Central memory CD8-positive, alpha-beta T cell (primary cell): ENCODE measurements at regions not wholly inside any gene's neighbourhood (a gene's known extent, or its start where the extent isn't known, plus 50 kb on each side); places are given as distances from the start of the nearest gene placed in this dataset.

Experiments used
- ATAC-seq: fragments of 150-1000 bp; cut with Tn5 transposase; replicated peaks from 2 replicates; pipeline ENCODE4 v1.10.0; 2022; ENCODE audit warnings: mild to moderate bottlenecking, moderate FRiP score, moderate number of reproducible peaks; ENCODE audit not compliant: poor library complexity, severe bottlenecking; ENCODE audit errors: extremely low read depth
- DNase-seq, 2 donors: peaks; one replicate each; pipeline ENCODE4 v3.0.0; 2021; ENCODE audit warnings: low spot score in 2 of 2
- H3K27ac Mint-ChIP-seq: one replicate; pipeline ENCODE4 v1.8.0; 2022; ENCODE audit warnings: low read depth, mild to moderate bottlenecking, moderate library complexity, mixed read lengths
- H3K27me3 Mint-ChIP-seq: one replicate; pipeline ENCODE4 v1.8.0; 2022; ENCODE audit warnings: mixed read lengths
- H3K36me3 Mint-ChIP-seq: one replicate; pipeline ENCODE4 v1.8.0; 2022; ENCODE audit warnings: mild to moderate bottlenecking, moderate library complexity, mixed read lengths; ENCODE audit not compliant: insufficient read depth
- H3K4me1 Mint-ChIP-seq: one replicate; pipeline ENCODE4 v1.8.0; 2022; ENCODE audit warnings: mixed read lengths
- H3K4me3 Mint-ChIP-seq: one replicate; pipeline ENCODE4 v1.8.0; 2022; ENCODE audit warnings: mild to moderate bottlenecking, moderate library complexity, mixed read lengths
- H3K9me3 Mint-ChIP-seq: one replicate; pipeline ENCODE4 v1.8.0; 2022; ENCODE audit warnings: mixed read lengths

GRCh38 chr12:41709463-41710285 is 435.0 kb downstream of the GXYLT1 start:
- no peak overlapping the region for H3K4me3 Mint-ChIP-seq
- ATAC-seq, result no peak
- no peaks in the 10 kb centered on the region for H3K4me1 Mint-ChIP-seq
- no peaks in the 10 kb centered on the region for H3K36me3 Mint-ChIP-seq
- no peaks in the 10 kb centered on the region for H3K27me3 Mint-ChIP-seq
- H3K27ac Mint-ChIP-seq, result no peak overlapping the region
- no peaks in the 10 kb centered on the region for H3K9me3 Mint-ChIP-seq
- DNase-seq, result no peak

- DNase-seq (no peak), ATAC-seq (no peak)
- H3K27me3 Mint-ChIP-seq, result no peaks in the 10 kb centered on the region
- H3K9me3 Mint-ChIP-seq, result no peaks in the 10 kb centered on the region
- H3K4me3 Mint-ChIP-seq, result no peak overlapping the region
- no peaks in the 10 kb centered on the region for H3K4me1 Mint-ChIP-seq
- no peak overlapping the region for H3K27ac Mint-ChIP-seq
- H3K36me3 Mint-ChIP-seq, result no peaks in the 10 kb centered on the region
Observed at GRCh38 chr12:41709012-41709411, 435.7 kb downstream of the GXYLT1 start.

- H3K36me3 Mint-ChIP-seq, result no peaks in the 10 kb centered on the region
- H3K27me3 Mint-ChIP-seq, result no peaks in the 10 kb centered on the region
- DNase-seq, result no peak
- H3K9me3 Mint-ChIP-seq, result no peaks in the 10 kb centered on the region
- ATAC-seq, result no peak
- H3K4me1 Mint-ChIP-seq, result no peaks in the 10 kb centered on the region
- no peak overlapping the region for H3K4me3 Mint-ChIP-seq
- H3K27ac Mint-ChIP-seq, result no peak overlapping the region
Observed at GRCh38 chr12:41706376-41706775, 438.3 kb downstream of the GXYLT1 start.

- no peak overlapping the region for H3K27ac Mint-ChIP-seq
- H3K4me1 Mint-ChIP-seq, result no peaks in the 10 kb centered on the region
- DNase-seq, result no peak
- no peaks in the 10 kb centered on the region for H3K36me3 Mint-ChIP-seq
- no peak overlapping the region for H3K4me3 Mint-ChIP-seq
- no peaks in the 10 kb centered on the region for H3K27me3 Mint-ChIP-seq
- ATAC-seq, result no peak
- no peaks in the 10 kb centered on the region for H3K9me3 Mint-ChIP-seq
Observed at GRCh38 chr12:41701943-41702601, 442.6 kb downstream of the GXYLT1 start.

GRCh38 chr12:41700940-41701339 is 443.7 kb downstream of the GXYLT1 start:
- no peak for ATAC-seq
- DNase-seq, result no peak
- Mint-ChIP-seq H3K9me3 (no peaks in the 10 kb centered on the region), H3K27me3 (no peaks in the 10 kb centered on the region), H3K4me3 (no peak overlapping the region), H3K27ac (no peak overlapping the region), H3K4me1 (no peaks in the 10 kb centered on the region), H3K36me3 (no peaks in the 10 kb centered on the region)

- ATAC-seq (no peak), DNase-seq (no peak)
- H3K4me3 Mint-ChIP-seq, result no peak overlapping the region
- H3K36me3 Mint-ChIP-seq, result no peaks in the 10 kb centered on the region
- no peaks in the 10 kb centered on the region for H3K27me3 Mint-ChIP-seq
- no peak overlapping the region for H3K27ac Mint-ChIP-seq
- no peaks in the 10 kb centered on the region for H3K9me3 Mint-ChIP-seq
- H3K4me1 Mint-ChIP-seq, result no peaks in the 10 kb centered on the region
Observed at GRCh38 chr12:41699658-41700057, 445.0 kb downstream of the GXYLT1 start.

GRCh38 chr12:41697161-41697560 is 447.5 kb downstream of the GXYLT1 start:
- H3K27me3 Mint-ChIP-seq, result no peaks in the 10 kb centered on the region
- H3K4me1 Mint-ChIP-seq, result no peaks in the 10 kb centered on the region
- H3K36me3 Mint-ChIP-seq, result no peaks in the 10 kb centered on the region
- DNase-seq (no peak), ATAC-seq (no peak)
- H3K9me3 Mint-ChIP-seq, result no peaks in the 10 kb centered on the region
- H3K27ac Mint-ChIP-seq, result no peak overlapping the region
- H3K4me3 Mint-ChIP-seq, result no peak overlapping the region

GRCh38 chr12:41684997-41685396 is 459.7 kb downstream of the GXYLT1 start:
- H3K9me3 Mint-ChIP-seq, result no peaks in the 10 kb centered on the region
- no peak for DNase-seq
- no peak overlapping the region for H3K4me3 Mint-ChIP-seq

GRCh38 chr12:41683513-41684240 is 461.0 kb downstream of the GXYLT1 start:
- H3K9me3 Mint-ChIP-seq, result no peaks in the 10 kb centered on the region
- no peaks in the 10 kb centered on the region for H3K4me1 Mint-ChIP-seq
- no peak overlapping the region for H3K27ac Mint-ChIP-seq
- DNase-seq (no peak), ATAC-seq (no peak)
- H3K36me3 Mint-ChIP-seq, result peaks cover 2% of the 10 kb centered on the region
- no peaks in the 10 kb centered on the region for H3K27me3 Mint-ChIP-seq
- H3K4me3 Mint-ChIP-seq, result no peak overlapping the region

More at GRCh38 chr12:41684997-41685396, 459.7 kb downstream of the GXYLT1 start:
- no peaks in the 10 kb centered on the region for H3K27me3 Mint-ChIP-seq
- H3K27ac Mint-ChIP-seq, result no peak overlapping the region
- H3K36me3 Mint-ChIP-seq, result peaks cover 2% of the 10 kb centered on the region
- no peaks in the 10 kb centered on the region for H3K4me1 Mint-ChIP-seq
- ATAC-seq, result no peak

GRCh38 chr12:41683023-41683422 is 461.7 kb downstream of the GXYLT1 start:
- DNase-seq (no peak), ATAC-seq (no peak)
- no peaks in the 10 kb centered on the region for H3K27me3 Mint-ChIP-seq
- no peaks in the 10 kb centered on the region for H3K9me3 Mint-ChIP-seq
- H3K4me1 Mint-ChIP-seq, result no peaks in the 10 kb centered on the region
- H3K4me3 Mint-ChIP-seq, result no peak overlapping the region
- H3K27ac Mint-ChIP-seq, result no peak overlapping the region
- H3K36me3 Mint-ChIP-seq, result no peaks in the 10 kb centered on the region

GRCh38 chr12:41681898-41682297 is 462.8 kb downstream of the GXYLT1 start:
- no peaks in the 10 kb centered on the region for H3K27me3 Mint-ChIP-seq
- no peaks in the 10 kb centered on the region for H3K9me3 Mint-ChIP-seq
- no peak overlapping the region for H3K27ac Mint-ChIP-seq
- H3K4me3 Mint-ChIP-seq, result no peak overlapping the region
- no peaks in the 10 kb centered on the region for H3K4me1 Mint-ChIP-seq
- ATAC-seq, result no peak
- no peaks in the 10 kb centered on the region for H3K36me3 Mint-ChIP-seq
- no peak for DNase-seq

- ATAC-seq (no peak), DNase-seq (no peak)
- H3K4me1 Mint-ChIP-seq, result no peaks in the 10 kb centered on the region
- H3K36me3 Mint-ChIP-seq, result no peaks in the 10 kb centered on the region
- no peak overlapping the region for H3K4me3 Mint-ChIP-seq
- H3K27ac Mint-ChIP-seq, result no peak overlapping the region
- no peaks in the 10 kb centered on the region for H3K9me3 Mint-ChIP-seq
- no peaks in the 10 kb centered on the region for H3K27me3 Mint-ChIP-seq
Observed at GRCh38 chr12:41680155-41680554, 464.5 kb downstream of the GXYLT1 start.
